ENCODE measurements at regions not wholly inside any gene's neighbourhood (a gene's known extent, or its start where the extent isn't known, plus 50 kb on each side); places are given as distances from the start of the nearest gene placed in this dataset.

GRCh38 chr10:106268000-106268399 is 896.5 kb downstream of the SORCS1 start:
- no peak for TF ChIP-seq POLR2AphosphoS5 (IDR thresholded peaks at IDR 0.05; ENCODE audit: insufficient read depth in 1 of 2, low read depth in 1 of 2)
- TF ChIP-seq POLR2A (IDR thresholded peaks at IDR 0.05), result no peak
- no peak for TF ChIP-seq CTCF (IDR thresholded peaks at IDR 0.05)
